ENCODE measurements at regions not wholly inside any gene's neighbourhood (a gene's known extent, or its start where the extent isn't known, plus 50 kb on each side); places are given as distances from the start of the nearest gene placed in this dataset.

DNA sequence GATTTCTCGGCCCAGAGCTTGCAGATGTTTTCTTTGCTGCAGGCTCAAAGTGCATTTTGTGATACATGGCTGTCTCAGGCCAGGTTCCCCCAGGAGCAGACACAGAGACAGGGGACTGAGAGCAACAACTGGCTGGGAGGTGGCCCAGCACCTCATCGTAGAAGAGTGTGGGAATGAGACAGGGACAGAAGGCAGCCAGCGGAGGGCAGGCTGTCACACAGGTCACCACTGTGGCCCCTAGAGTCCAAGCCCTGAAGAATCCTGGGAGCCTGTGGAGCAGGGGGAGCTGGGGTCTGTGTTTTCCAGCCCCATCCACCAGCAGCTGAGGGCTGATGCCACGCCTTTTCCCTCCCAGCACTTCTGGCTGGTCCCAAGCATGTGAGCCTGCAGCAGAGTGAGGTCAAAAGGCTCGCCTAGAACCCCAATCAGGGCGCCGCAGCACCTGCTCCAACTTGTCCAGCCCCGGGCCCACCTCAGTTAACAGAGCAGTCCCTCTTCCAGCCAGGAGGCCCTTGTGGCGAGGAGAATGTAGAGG is 723.8 kb downstream of the UQCRFS1 start:
- intact Hi-C loops (cut with micrococcal nuclease; ENCODE audit: unreplicated experiment), result no loop called here
- TF ChIP-seq, protein P1, sequence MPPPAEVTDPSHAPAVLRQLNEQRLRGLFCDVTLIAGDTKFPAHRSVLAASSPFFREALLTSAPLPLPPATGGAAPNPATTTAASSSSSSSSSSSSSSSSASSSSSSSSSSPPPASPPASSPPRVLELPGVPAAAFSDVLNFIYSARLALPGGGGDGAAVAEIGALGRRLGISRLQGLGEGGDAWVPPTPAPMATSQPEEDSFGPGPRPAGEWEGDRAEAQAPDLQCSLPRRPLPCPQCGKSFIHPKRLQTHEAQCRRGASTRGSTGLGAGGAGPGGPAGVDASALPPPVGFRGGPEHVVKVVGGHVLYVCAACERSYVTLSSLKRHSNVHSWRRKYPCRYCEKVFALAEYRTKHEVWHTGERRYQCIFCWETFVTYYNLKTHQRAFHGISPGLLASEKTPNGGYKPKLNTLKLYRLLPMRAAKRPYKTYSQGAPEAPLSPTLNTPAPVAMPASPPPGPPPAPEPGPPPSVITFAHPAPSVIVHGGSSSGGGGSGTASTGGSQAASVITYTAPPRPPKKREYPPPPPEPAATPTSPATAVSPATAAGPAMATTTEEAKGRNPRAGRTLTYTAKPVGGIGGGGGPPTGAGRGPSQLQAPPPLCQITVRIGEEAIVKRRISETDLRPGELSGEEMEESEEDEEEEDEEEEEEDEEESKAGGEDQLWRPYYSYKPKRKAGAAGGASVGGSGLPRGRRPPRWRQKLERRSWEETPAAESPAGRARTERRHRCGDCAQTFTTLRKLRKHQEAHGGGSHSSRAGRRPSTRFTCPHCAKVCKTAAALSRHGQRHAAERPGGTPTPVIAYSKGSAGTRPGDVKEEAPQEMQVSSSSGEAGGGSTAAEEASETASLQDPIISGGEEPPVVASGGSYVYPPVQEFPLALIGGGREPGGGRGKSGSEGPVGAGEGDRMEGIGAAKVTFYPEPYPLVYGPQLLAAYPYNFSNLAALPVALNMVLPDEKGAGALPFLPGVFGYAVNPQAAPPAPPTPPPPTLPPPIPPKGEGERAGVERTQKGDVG (CRISPR knock-in tag; IDR thresholded peaks at IDR 0.05), result no peak
- TF ChIP-seq, protein P2, sequence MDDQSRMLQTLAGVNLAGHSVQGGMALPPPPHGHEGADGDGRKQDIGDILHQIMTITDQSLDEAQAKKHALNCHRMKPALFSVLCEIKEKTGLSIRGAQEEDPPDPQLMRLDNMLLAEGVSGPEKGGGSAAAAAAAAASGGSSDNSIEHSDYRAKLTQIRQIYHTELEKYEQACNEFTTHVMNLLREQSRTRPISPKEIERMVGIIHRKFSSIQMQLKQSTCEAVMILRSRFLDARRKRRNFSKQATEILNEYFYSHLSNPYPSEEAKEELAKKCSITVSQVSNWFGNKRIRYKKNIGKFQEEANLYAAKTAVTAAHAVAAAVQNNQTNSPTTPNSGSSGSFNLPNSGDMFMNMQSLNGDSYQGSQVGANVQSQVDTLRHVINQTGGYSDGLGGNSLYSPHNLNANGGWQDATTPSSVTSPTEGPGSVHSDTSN (IDR thresholded peaks at IDR 0.05; ENCODE audit: insufficient replicate concordance, low read depth, low read length), result no peak
- TF ChIP-seq, protein P3, sequence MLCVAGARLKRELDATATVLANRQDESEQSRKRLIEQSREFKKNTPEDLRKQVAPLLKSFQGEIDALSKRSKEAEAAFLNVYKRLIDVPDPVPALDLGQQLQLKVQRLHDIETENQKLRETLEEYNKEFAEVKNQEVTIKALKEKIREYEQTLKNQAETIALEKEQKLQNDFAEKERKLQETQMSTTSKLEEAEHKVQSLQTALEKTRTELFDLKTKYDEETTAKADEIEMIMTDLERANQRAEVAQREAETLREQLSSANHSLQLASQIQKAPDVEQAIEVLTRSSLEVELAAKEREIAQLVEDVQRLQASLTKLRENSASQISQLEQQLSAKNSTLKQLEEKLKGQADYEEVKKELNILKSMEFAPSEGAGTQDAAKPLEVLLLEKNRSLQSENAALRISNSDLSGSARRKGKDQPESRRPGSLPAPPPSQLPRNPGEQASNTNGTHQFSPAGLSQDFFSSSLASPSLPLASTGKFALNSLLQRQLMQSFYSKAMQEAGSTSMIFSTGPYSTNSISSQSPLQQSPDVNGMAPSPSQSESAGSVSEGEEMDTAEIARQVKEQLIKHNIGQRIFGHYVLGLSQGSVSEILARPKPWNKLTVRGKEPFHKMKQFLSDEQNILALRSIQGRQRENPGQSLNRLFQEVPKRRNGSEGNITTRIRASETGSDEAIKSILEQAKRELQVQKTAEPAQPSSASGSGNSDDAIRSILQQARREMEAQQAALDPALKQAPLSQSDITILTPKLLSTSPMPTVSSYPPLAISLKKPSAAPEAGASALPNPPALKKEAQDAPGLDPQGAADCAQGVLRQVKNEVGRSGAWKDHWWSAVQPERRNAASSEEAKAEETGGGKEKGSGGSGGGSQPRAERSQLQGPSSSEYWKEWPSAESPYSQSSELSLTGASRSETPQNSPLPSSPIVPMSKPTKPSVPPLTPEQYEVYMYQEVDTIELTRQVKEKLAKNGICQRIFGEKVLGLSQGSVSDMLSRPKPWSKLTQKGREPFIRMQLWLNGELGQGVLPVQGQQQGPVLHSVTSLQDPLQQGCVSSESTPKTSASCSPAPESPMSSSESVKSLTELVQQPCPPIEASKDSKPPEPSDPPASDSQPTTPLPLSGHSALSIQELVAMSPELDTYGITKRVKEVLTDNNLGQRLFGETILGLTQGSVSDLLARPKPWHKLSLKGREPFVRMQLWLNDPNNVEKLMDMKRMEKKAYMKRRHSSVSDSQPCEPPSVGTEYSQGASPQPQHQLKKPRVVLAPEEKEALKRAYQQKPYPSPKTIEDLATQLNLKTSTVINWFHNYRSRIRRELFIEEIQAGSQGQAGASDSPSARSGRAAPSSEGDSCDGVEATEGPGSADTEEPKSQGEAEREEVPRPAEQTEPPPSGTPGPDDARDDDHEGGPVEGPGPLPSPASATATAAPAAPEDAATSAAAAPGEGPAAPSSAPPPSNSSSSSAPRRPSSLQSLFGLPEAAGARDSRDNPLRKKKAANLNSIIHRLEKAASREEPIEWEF (IDR thresholded peaks at IDR 0.05; ENCODE audit: insufficient replicate concordance, low read depth, low read length), result no peak
- no peak for TF ChIP-seq NFIC (IDR thresholded peaks at IDR 0.05; ENCODE audit: low read depth, low read length)
- Histone ChIP-seq H3K36me3 (ENCODE audit: control insufficient read depth in 2 of 2, insufficient read depth in 2 of 2, low read length in 1 of 2) (no peaks in the 10 kb centered on the region), H3K79me2 (ENCODE audit: control insufficient read depth, insufficient read depth, low read length) (no peaks in the 10 kb centered on the region), H3K4me1 (ENCODE audit: control insufficient read depth, insufficient read depth, low read length) (no peaks in the 10 kb centered on the region), H4K20me1 (ENCODE audit: control insufficient read depth, insufficient read depth) (no peaks in the 10 kb centered on the region), H3K9me3 (replicated peaks; ENCODE audit: control insufficient read depth, insufficient read depth, low read length) (no peaks in the 10 kb centered on the region; the same call in 2 of the 3 replicates), H2AFZ (ENCODE audit: control insufficient read depth, low read depth, low read length) (no peak overlapping the region), H3K9ac (ENCODE audit: control insufficient read depth, insufficient read depth, low read length) (no peak overlapping the region), H3K4me2 (ENCODE audit: control insufficient read depth, insufficient read depth) (no peak overlapping the region), H3K27me3 (replicated peaks in 1 of 2; ENCODE audit: control insufficient read depth in 2 of 2, insufficient read depth in 2 of 2, low read length in 1 of 2) (no peaks in the 10 kb centered on the region), H3K27ac (ENCODE audit: control insufficient read depth, insufficient read depth) (no peak overlapping the region), H3K4me3 (no peak overlapping the region)
- in situ Hi-C loops (cut with MboI), result no loop called here
- BruUV-seq (replicated peaks), result no TSS peak
- WGBS (ENCODE audit: insufficient coverage, insufficient replicate concordance, low lambda C conversion rate, missing lambda C conversion rate), result 9% methylated on average over 9 of the region's 9 CpGs
- ATAC-seq (no peak), FAIRE-seq (no peak), DNase-seq (ENCODE audit: low read depth, low spot score) (no peak)
- ChIA-PET CTCF (interaction anchor here (0.8 to 2.2 kb wide), 4 partner anchors 9 to 20 kb away, joined by 3 to 8 read pairs (median 4); no protein-coding TSS in a partner anchor), SMC1A (ENCODE audit: uncharacterized antibody, unreplicated experiment) (interaction anchor here (0.6 to 8.1 kb wide), 8 partner anchors 11 to 125 kb away, joined by 3 to 76 read pairs (median 4); no protein-coding TSS in a partner anchor), RAD21 (ENCODE audit: unreplicated experiment) (interaction anchor here (1.8 to 17.3 kb wide), 3 partner anchors 11 to 53 kb away, joined by 5 to 131 read pairs (median 6); no protein-coding TSS in a partner anchor), POLR2A (interaction anchor here (1.0 to 1.3 kb wide), 2 partner anchors 25 to 54 kb away, joined by 3 to 6 read pairs; no protein-coding TSS in a partner anchor)
